Mucosa of gallbladder (tissue), 1 donor: ENCODE measurements at regions not wholly inside any gene's neighbourhood (a gene's known extent, or its start where the extent isn't known, plus 50 kb on each side); places are given as distances from the start of the nearest gene placed in this dataset.
"Not testable (repeated sequence)": the region's sequence is repeated elsewhere in the genome, so short reads cannot be mapped to it uniquely, and the experiment has no call there.

Source experiments
- DNase-seq: peaks from one replicate; pipeline ENCODE4 v3.0.0-alpha.2; 2020; ENCODE audit warnings: low spot score
- donor health status: DM: no; HTN: no; CAD: no.

DNA sequence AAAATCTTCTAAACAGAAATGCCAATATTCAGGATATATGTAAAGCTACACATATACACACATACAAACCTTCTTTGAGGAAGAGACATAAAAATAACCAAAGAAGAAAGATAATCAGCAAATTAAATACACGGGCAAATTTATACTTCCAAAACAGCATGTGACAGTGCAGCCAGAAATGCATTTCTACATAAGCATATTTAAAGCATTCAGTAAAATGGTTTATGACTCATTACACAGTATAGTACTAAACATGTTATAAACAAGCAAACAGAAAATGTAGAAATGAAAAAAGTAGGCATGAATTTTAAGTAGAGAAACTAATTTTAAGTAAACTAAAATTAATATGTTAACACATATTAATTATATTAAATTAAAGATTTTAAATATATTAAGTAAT is 1717.2 kb downstream of the OTOL1 start:
- DNase-seq = no peak

GRCh38 chr3:163196815-163197374 is 1700.3 kb downstream of the OTOL1 start:
- DNase-seq = no peak

DNA sequence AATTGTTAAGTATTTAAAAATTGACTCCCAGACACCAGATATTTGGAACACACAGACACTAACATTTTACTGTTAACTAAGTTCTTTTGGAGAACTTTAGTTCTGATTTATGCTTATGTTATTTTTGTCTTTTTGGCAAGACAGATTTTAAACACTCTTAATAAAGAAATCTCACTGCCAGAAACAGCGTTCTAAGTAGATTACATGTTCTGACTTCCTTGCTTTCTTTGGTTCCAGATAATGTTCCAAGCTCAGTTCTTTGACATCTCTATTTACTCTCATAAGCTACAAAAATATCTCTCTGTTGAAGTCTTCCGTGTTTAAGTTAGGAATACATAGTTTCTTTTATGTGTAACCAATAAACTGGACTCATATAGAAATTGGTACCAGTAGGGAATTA is 1699.6 kb downstream of the OTOL1 start:
- DNase-seq = no peak

DNA sequence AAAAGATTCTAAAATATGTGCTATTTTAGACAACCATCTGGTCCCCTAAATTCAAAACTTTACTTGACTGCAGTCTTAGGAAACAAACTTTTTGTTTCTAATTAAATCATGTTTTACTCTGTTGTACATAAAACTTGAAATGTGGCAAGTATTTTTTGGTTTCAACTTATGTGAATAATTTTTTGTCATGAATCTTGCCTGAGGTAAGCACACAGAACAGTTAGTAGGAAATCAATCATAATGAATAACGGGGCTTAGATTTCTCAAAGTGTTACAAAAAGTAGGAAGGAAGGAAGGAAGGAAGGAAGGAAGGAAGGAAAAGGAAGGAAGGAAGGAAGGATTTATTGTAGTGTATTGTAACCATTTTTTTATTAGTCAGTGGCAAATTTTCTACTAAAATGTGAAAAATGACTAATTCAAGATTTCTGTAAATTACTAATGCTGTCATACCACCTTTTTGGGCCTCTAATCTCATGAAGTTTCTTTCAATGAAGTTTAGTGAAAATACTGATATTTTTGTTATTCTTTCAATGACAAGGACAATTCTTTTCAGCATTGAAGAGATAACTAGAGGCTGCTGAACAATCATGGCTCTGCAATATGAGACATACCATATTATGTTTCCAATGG is 1689.2 kb downstream of the OTOL1 start:
- no peak for DNase-seq

- DNase-seq = no peak
Observed at GRCh38 chr3:163175970-163176369, 1679.4 kb downstream of the OTOL1 start.

DNA sequence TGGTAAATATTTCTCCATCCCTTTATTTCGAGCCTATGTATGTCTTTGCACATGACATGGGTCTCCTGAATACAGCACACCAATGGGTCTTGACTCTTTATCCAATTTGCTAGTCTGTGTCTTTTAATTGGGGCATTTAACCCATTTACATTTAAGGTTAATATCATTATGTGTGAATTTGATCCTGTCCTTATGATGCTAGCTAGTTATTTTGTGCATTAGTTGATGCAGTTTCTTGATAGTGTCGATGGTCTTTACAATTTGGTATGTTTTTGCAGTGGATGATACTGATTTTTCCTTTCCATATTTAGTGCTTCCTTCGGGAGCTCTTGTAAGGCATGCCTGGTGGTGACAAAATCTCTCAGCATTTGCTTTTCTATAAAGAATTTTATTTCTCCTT is 1675.9 kb downstream of the OTOL1 start:
- not testable (repeated sequence) for DNase-seq

- DNase-seq = no peak
Observed at GRCh38 chr3:163166197-163166596, 1669.6 kb downstream of the OTOL1 start.

DNA sequence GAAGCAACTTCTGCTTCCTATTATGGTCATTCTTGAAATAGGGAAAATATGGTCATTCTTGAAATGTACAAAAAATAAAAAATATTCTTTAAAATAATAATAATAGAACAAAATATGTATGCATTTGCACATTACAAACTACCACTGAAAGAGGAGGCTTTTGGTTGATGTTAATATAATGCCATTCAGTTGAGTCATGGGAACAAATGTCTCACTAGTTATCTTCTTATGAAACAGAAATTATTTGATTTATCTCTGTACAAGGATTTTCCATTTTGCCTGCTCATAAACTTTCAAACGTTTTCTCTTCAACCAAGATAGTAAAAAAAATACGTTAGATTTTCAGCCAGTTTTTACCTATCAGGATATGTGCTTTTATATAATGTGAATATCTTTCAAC is 1662.7 kb downstream of the OTOL1 start:
- no peak for DNase-seq

DNA sequence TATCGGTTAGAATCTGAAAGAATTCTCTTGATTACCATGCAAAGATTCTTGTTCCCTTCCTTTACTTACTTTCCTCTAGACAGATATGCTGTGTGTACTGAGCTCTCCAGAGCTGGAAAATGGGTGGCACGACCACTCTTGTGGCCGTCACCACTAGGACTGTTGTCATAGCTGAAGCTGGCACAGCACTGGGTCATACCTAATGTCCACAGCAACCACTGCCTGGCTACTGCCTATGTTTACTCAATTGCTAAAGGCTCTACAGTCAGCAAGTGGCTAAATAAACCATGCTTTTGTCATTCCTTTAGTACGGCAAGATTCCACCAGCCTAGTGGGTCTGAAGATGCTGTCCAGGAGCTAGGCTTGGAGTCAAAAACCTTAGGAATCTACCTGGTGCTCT is 1643.0 kb downstream of the OTOL1 start:
- DNase-seq = no peak

DNA sequence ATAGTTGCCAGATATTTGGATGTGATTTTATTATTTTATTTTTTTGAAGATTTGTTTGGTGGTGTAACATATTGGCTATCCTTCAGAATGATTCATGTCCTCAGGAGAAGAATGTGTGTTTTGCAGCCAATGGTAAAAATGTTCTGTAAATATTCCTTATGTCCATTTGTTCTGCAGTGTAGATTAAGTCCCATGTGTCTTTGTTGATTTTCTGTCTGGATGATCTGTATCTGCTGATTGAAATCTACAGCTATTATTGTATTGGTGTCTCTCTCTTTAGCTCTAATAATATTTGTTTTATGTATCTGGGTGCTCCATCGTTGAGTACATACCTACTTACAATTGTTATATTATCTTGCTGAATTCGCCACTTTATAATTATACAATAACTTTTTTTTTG is 1641.7 kb downstream of the OTOL1 start:
- no peak for DNase-seq

- no peak for DNase-seq
Observed at GRCh38 chr3:163132111-163132510, 1635.5 kb downstream of the OTOL1 start.

- DNase-seq = no peak
Observed at GRCh38 chr3:163129287-163129686, 1632.7 kb downstream of the OTOL1 start.

GRCh38 chr3:163126115-163126514 is 1629.5 kb downstream of the OTOL1 start:
- no peak for DNase-seq
